WERI-Rb-1 (cell line): ENCODE measurements at regions not wholly inside any gene's neighbourhood (a gene's known extent, or its start where the extent isn't known, plus 50 kb on each side); places are given as distances from the start of the nearest gene placed in this dataset.

ENCODE experiments used
- DNase-seq: peaks from one replicate; pipeline ENCODE4 v3.0.0-alpha.2; 2020
- H3K27ac ChIP-seq: fragments of 250-450 bp; sonication (Bioruptor Pico); 2 replicates; pipeline ENCODE4 v1.5.1; 2020; ENCODE audit warnings: mild to moderate bottlenecking, moderate library complexity
- H3K27me3 ChIP-seq: fragments of 250-450 bp; sonication (Bioruptor Pico); 2 replicates; pipeline ENCODE4 v1.5.1; 2021; ENCODE audit warnings: mild to moderate bottlenecking, low read depth, moderate library complexity; ENCODE audit not compliant: insufficient read depth, severe bottlenecking
- H3K36me3 ChIP-seq: fragments of 250-450 bp; sonication (Bioruptor Pico); 2 replicates; pipeline ENCODE4 v1.5.1; 2020; ENCODE audit warnings: mild to moderate bottlenecking, moderate library complexity
- H3K4me3 ChIP-seq: 2 replicates; pipeline ENCODE4 v1.5.1; 2011; ENCODE audit warnings: low read depth, mild to moderate bottlenecking, control low read depth, low read length
- H3K9me3 ChIP-seq: fragments of 250-450 bp; sonication (Bioruptor Pico); 2 replicates; pipeline ENCODE4 v1.5.1; 2021; ENCODE audit warnings: mild to moderate bottlenecking, moderate library complexity; ENCODE audit not compliant: severe bottlenecking
- TF ChIP-seq, protein P1 (sequence below): IDR thresholded peaks from 2 replicates; pipeline ENCODE4 v1.5.1; 2011; ENCODE audit warnings: low read depth, mild to moderate bottlenecking, control low read depth, inconsistent platforms, low read length

DNA sequence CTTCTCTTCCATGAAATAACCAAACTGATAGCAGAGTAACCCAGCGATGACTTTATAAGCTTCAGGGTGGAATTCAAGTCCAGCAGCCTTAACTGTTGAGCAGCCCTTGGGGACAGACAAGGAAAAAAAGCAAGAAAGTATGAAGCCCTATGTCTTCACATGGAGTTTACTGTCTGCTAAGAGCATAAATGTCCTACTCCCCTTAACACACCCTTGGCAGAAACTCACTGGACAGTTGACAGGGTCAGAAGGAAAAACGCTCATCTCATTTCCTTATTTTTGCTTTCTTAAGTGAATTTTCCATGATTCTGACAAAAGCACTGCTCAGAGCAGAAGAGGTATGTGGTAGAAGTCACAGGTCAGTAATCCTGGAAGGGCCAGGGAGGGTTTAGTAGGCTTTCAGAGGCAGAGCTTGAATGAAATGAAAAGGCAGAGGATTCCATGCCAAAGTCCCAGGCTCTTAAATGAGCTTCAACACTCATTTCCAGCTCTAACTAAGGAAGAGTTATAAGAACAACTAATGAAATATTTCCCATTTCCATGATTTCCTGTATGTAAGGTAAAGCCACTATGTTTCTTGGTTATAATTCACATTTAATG lies 683.3 kb upstream of the KLHL29 start:
- no peak overlapping the region for H3K27ac ChIP-seq
- H3K27me3 ChIP-seq = no peaks in the 10 kb centered on the region

DNA sequence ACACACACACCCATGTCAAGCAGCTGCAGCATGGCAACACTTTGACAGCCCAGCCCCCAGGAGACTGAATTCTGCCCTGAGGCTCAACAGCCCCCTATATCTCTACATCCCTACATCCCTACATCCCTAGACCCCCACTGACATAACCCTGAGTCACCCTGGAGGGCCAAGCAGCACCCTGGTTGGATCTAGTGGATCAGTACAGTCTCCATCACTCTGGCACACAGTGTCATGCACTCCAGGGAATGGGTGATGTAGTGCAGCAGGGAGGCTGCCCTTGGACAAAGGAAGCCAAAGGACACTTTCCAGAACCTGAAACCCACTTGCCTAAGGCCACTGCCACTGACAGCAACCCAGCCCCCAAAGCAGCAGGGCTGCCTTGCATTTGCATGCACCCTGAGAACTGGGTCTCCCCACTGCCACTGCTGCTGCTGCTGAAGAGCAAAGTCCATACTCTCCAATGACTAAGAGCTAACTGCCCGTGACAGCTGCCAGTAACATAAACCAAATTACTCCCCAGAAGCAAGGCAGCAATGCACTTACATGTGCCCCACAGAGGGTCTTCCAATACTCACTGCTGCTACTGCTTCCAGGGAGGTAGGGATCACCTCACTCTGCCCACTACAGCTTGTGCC lies 681.6 kb upstream of the KLHL29 start:
- Histone ChIP-seq H3K27ac (no peak overlapping the region), H3K27me3 (no peaks in the 10 kb centered on the region), H3K9me3 (no peaks in the 10 kb centered on the region), H3K36me3 (no peaks in the 10 kb centered on the region), H3K4me3 (no peak overlapping the region)
- DNase-seq = no peak
- TF ChIP-seq, protein P1, sequence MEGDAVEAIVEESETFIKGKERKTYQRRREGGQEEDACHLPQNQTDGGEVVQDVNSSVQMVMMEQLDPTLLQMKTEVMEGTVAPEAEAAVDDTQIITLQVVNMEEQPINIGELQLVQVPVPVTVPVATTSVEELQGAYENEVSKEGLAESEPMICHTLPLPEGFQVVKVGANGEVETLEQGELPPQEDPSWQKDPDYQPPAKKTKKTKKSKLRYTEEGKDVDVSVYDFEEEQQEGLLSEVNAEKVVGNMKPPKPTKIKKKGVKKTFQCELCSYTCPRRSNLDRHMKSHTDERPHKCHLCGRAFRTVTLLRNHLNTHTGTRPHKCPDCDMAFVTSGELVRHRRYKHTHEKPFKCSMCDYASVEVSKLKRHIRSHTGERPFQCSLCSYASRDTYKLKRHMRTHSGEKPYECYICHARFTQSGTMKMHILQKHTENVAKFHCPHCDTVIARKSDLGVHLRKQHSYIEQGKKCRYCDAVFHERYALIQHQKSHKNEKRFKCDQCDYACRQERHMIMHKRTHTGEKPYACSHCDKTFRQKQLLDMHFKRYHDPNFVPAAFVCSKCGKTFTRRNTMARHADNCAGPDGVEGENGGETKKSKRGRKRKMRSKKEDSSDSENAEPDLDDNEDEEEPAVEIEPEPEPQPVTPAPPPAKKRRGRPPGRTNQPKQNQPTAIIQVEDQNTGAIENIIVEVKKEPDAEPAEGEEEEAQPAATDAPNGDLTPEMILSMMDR = no peak

More for the DNA sequence above, 683.3 kb upstream of the KLHL29 start:
- H3K9me3 ChIP-seq = no peaks in the 10 kb centered on the region
- H3K4me3 ChIP-seq = no peak overlapping the region
- DNase-seq = no peak
- TF ChIP-seq, protein P1 = no peak
- H3K36me3 ChIP-seq = no peaks in the 10 kb centered on the region

DNA sequence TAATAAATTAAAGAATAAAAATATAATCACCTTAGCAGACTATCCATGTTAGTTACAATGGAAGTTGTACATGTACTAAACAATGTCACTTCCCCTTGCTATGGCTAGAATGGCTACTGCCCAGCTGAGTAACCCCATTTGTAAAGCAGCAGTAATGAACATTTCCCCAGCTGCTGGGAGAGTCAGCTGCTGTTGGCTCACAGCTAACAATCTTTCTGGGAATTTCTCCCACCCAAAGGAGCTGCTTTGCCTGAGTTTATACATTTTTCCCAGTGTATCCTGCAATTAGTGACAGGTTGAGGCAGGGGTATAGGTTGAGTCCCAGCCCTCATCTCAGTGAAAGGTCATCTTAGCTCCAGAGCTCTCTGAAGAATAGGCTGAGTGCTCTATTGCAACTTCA lies 665.6 kb upstream of the KLHL29 start:
- H3K27me3 ChIP-seq = no peaks in the 10 kb centered on the region
- peaks cover 3% of the 10 kb centered on the region for H3K9me3 ChIP-seq
- no peak overlapping the region for H3K27ac ChIP-seq
- no peak overlapping the region for H3K4me3 ChIP-seq
- H3K36me3 ChIP-seq = no peaks in the 10 kb centered on the region
- DNase-seq = no peak
- TF ChIP-seq, protein P1 = no peak

DNA sequence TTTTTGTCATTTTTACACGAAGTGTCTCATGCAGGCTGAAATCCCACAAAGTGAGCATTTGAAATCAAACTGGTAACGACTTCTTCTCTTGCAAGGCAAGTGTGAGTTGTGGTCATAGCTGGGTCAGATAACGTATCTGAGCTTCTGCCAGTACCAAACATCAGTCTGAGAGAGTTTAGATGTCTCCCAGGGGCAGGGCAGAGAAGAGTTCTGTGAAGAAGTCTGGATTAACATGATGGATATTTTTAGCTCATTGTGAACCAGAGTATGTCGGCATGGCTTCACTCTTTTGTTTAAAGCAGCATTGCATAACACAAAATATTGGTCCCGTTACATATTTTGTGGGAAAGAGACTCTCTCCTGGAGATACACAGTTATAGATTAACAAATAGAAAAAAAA lies 655.5 kb upstream of the KLHL29 start:
- no peak for DNase-seq

DNA sequence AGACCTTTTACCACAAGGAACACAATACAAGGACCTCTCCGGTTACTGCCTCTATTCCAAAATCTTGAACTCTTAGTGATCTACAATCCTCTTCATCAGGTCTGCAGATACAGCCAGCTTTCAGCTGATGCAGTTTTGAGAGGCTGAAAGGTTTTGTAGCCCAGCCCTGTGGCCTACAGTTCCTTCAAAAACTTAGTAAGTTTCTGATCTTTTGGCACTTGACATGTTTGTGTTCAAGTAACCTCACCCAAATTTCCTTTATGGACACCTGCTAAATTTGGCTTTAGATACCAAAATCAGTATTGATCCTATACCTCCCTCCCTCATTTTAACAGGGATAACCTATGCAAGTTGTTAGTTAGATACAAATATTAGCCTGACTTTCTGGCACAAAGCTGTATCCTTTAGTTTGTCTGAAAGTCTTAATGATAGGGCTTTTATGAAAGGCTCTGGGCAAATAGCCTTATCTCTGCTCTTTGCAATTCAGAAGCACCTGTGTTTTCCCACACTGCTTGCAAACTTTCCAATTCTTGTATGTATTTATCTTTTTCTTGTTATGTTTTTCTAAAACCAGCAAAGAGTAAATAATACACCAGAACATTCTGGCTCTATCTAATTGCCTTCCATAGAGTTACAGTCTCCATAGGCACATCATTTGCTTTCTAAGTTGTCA lies 650.5 kb upstream of the KLHL29 start:
- no peaks in the 10 kb centered on the region for H3K9me3 ChIP-seq
- H3K36me3 ChIP-seq = no peaks in the 10 kb centered on the region
- TF ChIP-seq, protein P1 = no peak
- H3K4me3 ChIP-seq = no peak overlapping the region
- DNase-seq = no peak
- H3K27ac ChIP-seq = no peak overlapping the region
- H3K27me3 ChIP-seq = no peaks in the 10 kb centered on the region

More for the DNA sequence above, 655.5 kb upstream of the KLHL29 start:
- Histone ChIP-seq H3K4me3 (no peak overlapping the region), H3K27ac (no peak overlapping the region), H3K36me3 (no peaks in the 10 kb centered on the region), H3K9me3 (no peaks in the 10 kb centered on the region), H3K27me3 (no peaks in the 10 kb centered on the region)
- TF ChIP-seq, protein P1 = no peak
